Astrocyte (in vitro differentiated cells and primary cell): ENCODE measurements at regions not wholly inside any gene's neighbourhood (a gene's known extent, or its start where the extent isn't known, plus 50 kb on each side); places are given as distances from the start of the nearest gene placed in this dataset.
A peak's percentile ranks its signal among the peaks of the same experiment; 100 is the strongest.

Experiments used
- DNase-seq: peaks from one replicate; pipeline ENCODE4 v3.0.0-alpha.2; 2010; ENCODE audit warnings: low read depth
- FAIRE-seq: peaks from 2 replicates; lab custom pipeline; 2011; peaks lifted over from hg19 to GRCh38; lab: Jason Lieb, UNC
- H2AFZ ChIP-seq: 2 replicates; pipeline ENCODE4 v1.6.0; 2012; ENCODE audit warnings: low read depth, low read length, inconsistent platforms
- H3K27ac ChIP-seq: 2 replicates; pipeline ENCODE4 v1.5.1; 2011; ENCODE audit warnings: low read depth, low read length, inconsistent platforms
- H3K27me3 ChIP-seq: 2 replicates; pipeline ENCODE4 v1.6.0; 2011; ENCODE audit warnings: low read length, inconsistent platforms; ENCODE audit not compliant: insufficient read depth
- H3K36me3 ChIP-seq: 2 replicates; pipeline ENCODE4 v1.5.1; 2011; ENCODE audit warnings: low read length, inconsistent platforms; ENCODE audit not compliant: insufficient read depth
- H3K4me1 ChIP-seq: 2 replicates; pipeline ENCODE4 v1.5.1; 2011; ENCODE audit warnings: low read length, inconsistent platforms; ENCODE audit not compliant: insufficient read depth
- H3K4me2 ChIP-seq: 2 replicates; pipeline ENCODE4 v1.6.0; 2012; ENCODE audit warnings: low read length, inconsistent platforms
- H3K4me3 ChIP-seq: 2 replicates; pipeline ENCODE4 v1.5.1; 2011; ENCODE audit warnings: low read depth, mild to moderate bottlenecking, low read length, inconsistent platforms; ENCODE audit not compliant: insufficient read depth
- H3K79me2 ChIP-seq: 2 replicates; pipeline ENCODE4 v1.6.0; 2012; ENCODE audit warnings: mild to moderate bottlenecking, low read length, inconsistent platforms; ENCODE audit not compliant: insufficient read depth
- H3K9ac ChIP-seq: 2 replicates; pipeline ENCODE4 v1.6.0; 2012; ENCODE audit warnings: mild to moderate bottlenecking, low read length, inconsistent platforms
- H3K9me3 ChIP-seq: 2 replicates; pipeline ENCODE4 v1.5.1; 2012; ENCODE audit warnings: low read depth, mild to moderate bottlenecking, low read length, inconsistent platforms; ENCODE audit not compliant: insufficient read depth
- H4K20me1 ChIP-seq: 2 replicates; pipeline ENCODE4 v1.6.0; 2012; ENCODE audit warnings: low read length, inconsistent platforms; ENCODE audit not compliant: insufficient read depth
- H3K27ac Mint-ChIP-seq: one replicate; pipeline ENCODE4 v1.8.0; 2021; ENCODE audit warnings: mild to moderate bottlenecking, mixed read lengths; ENCODE audit not compliant: unreplicated experiment
- H3K27me3 Mint-ChIP-seq: one replicate; pipeline ENCODE4 v1.8.0; 2021; ENCODE audit warnings: low read depth, mixed read lengths; ENCODE audit not compliant: unreplicated experiment
- H3K36me3 Mint-ChIP-seq: one replicate; pipeline ENCODE4 v1.8.0; 2021; ENCODE audit warnings: low read depth, mixed read lengths; ENCODE audit not compliant: unreplicated experiment
- H3K4me1 Mint-ChIP-seq: one replicate; pipeline ENCODE4 v1.8.0; 2021; ENCODE audit warnings: low read depth, mixed read lengths; ENCODE audit not compliant: unreplicated experiment
- H3K4me3 Mint-ChIP-seq: one replicate; pipeline ENCODE4 v1.8.0; 2021; ENCODE audit warnings: mild to moderate bottlenecking, moderate library complexity, mixed read lengths; ENCODE audit not compliant: unreplicated experiment
- H3K9me3 Mint-ChIP-seq: one replicate; pipeline ENCODE4 v1.8.0; 2021; ENCODE audit warnings: mild to moderate bottlenecking, mixed read lengths; ENCODE audit not compliant: unreplicated experiment
- EZH2 ChIP-seq: IDR thresholded peaks from 2 replicates; pipeline ENCODE4 v1.6.1; 2012; ENCODE audit warnings: mild to moderate bottlenecking, low read length, inconsistent platforms; ENCODE audit not compliant: insufficient read depth
- TF ChIP-seq, protein P1 (sequence below): IDR thresholded peaks from 2 replicates; pipeline ENCODE4 v1.5.1; 2011; ENCODE audit warnings: low read depth, mild to moderate bottlenecking, inconsistent platforms, low read length, moderate library complexity; ENCODE audit not compliant: insufficient read depth

GRCh38 chr2:134083548-134083947 lies 170.3 kb upstream of the MGAT5 start:
- Mint-ChIP-seq H3K27me3 (peaks cover 6% of the 10 kb centered on the region), H3K4me3 (no peak overlapping the region), H3K36me3 (no peaks in the 10 kb centered on the region), H3K4me1 (peaks cover 11% of the 10 kb centered on the region), H3K27ac (no peak overlapping the region), H3K9me3 (no peaks in the 10 kb centered on the region)
- no peak for TF ChIP-seq EZH2
- TF ChIP-seq, protein P1, sequence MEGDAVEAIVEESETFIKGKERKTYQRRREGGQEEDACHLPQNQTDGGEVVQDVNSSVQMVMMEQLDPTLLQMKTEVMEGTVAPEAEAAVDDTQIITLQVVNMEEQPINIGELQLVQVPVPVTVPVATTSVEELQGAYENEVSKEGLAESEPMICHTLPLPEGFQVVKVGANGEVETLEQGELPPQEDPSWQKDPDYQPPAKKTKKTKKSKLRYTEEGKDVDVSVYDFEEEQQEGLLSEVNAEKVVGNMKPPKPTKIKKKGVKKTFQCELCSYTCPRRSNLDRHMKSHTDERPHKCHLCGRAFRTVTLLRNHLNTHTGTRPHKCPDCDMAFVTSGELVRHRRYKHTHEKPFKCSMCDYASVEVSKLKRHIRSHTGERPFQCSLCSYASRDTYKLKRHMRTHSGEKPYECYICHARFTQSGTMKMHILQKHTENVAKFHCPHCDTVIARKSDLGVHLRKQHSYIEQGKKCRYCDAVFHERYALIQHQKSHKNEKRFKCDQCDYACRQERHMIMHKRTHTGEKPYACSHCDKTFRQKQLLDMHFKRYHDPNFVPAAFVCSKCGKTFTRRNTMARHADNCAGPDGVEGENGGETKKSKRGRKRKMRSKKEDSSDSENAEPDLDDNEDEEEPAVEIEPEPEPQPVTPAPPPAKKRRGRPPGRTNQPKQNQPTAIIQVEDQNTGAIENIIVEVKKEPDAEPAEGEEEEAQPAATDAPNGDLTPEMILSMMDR = no peak
- Histone ChIP-seq H3K27me3 (peaks cover 3% of the 10 kb centered on the region), H3K9me3 (no peaks in the 10 kb centered on the region), H2AFZ (no peak overlapping the region), H3K79me2 (no peaks in the 10 kb centered on the region), H3K4me1 (no peaks in the 10 kb centered on the region), H3K4me2 (no peak overlapping the region), H3K4me3 (no peak overlapping the region), H3K9ac (no peak overlapping the region), H3K36me3 (no peaks in the 10 kb centered on the region), H3K27ac (no peak overlapping the region), H4K20me1 (no peaks in the 10 kb centered on the region)
- DNase-seq (no peak), FAIRE-seq (no peak)

DNA sequence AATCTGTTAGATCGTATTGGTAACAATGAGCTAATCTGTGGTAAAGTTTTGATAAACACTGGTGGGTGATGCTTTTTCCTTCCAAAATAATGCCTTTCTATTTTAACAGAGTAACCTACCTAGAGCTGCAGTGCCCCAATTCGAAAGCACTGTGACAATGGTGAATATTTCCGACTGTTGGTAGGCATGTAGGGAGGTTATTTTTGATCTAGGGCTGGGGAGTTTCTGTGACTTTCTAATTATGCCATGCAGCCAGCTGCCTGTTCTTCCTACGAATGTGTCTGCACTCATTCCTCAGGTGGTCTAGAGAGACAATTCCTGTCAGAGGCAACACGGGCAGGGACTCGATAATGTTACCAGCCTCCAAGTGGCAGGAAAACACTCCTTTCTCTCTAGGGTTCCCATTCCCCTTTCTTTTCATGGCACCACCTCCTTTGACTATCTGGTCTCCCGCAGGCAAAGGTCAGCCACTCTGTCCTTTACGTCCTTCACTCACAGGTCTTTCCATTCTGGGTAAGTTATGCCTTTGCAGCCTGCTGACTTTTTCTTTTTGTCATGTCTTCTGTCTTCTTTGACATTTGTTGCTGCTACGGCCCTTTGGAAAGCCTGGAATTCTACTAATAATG lies 167.2 kb upstream of the MGAT5 start:
- peaks cover 8% of the 10 kb centered on the region for H3K4me1 Mint-ChIP-seq
- no peaks in the 10 kb centered on the region for H3K36me3 Mint-ChIP-seq
- H3K9me3 Mint-ChIP-seq = peaks cover 2% of the 10 kb centered on the region
- H3K27me3 Mint-ChIP-seq = no peaks in the 10 kb centered on the region
- H3K9me3 ChIP-seq = no peaks in the 10 kb centered on the region
- H3K4me2 ChIP-seq = no peak overlapping the region
- FAIRE-seq (no peak), DNase-seq (no peak)
- H3K27ac ChIP-seq = no peak overlapping the region
- H3K4me3 Mint-ChIP-seq = no peak overlapping the region
- H3K79me2 ChIP-seq = no peaks in the 10 kb centered on the region
- H3K9ac ChIP-seq = no peak overlapping the region
- H2AFZ ChIP-seq = no peak overlapping the region
- no peak overlapping the region for H3K27ac Mint-ChIP-seq
- H3K4me1 ChIP-seq = no peaks in the 10 kb centered on the region
- no peak overlapping the region for H3K4me3 ChIP-seq
- no peaks in the 10 kb centered on the region for H3K36me3 ChIP-seq
- no peaks in the 10 kb centered on the region for H4K20me1 ChIP-seq
- H3K27me3 ChIP-seq = no peaks in the 10 kb centered on the region
- TF ChIP-seq, protein P1 = no peak
- no peak for TF ChIP-seq EZH2

DNA sequence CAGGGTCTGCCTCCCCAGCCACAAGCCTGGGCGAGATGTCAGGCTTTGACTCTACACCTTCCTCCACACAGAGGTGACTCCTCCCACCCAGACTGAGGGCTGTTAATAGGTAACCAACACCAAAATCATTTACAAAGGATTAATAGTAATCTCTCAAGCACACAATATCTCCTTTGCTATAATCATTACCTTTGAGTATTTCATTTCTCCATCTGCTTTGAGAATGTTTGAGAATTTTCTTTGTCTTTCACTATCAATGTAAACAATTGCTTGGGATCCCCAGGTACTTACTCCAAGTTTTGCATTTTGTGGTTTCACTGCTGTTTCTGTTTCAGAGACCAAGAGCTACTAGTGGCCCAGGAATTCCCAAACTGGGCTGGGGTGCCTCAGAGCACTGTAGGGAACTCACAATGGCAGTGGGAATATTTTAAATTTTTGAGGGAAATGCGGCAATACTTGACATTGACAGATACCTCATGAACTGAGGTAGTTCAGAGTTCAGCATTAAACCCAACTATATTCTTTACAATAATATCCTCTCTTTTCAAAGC lies 166.4 kb upstream of the MGAT5 start:
- no peaks in the 10 kb centered on the region for H4K20me1 ChIP-seq
- no peak overlapping the region for H2AFZ ChIP-seq
- DNase-seq (peak; percentile 53), FAIRE-seq (no peak)
- Mint-ChIP-seq H3K4me3 (no peak overlapping the region), H3K9me3 (peaks cover 5% of the 10 kb centered on the region), H3K4me1 (peaks cover 8% of the 10 kb centered on the region), H3K36me3 (no peaks in the 10 kb centered on the region), H3K27ac (no peak overlapping the region), H3K27me3 (no peaks in the 10 kb centered on the region)
- H3K4me1 ChIP-seq = no peaks in the 10 kb centered on the region
- no peak overlapping the region for H3K4me2 ChIP-seq
- TF ChIP-seq EZH2 = no peak
- TF ChIP-seq, protein P1 = no peak
- no peaks in the 10 kb centered on the region for H3K79me2 ChIP-seq
- H3K9me3 ChIP-seq = no peaks in the 10 kb centered on the region
- H3K36me3 ChIP-seq = no peaks in the 10 kb centered on the region
- H3K27me3 ChIP-seq = no peaks in the 10 kb centered on the region
- H3K27ac ChIP-seq = no peak overlapping the region
- no peak overlapping the region for H3K9ac ChIP-seq
- no peak overlapping the region for H3K4me3 ChIP-seq
